Gastroesophageal sphincter (tissue), 4 donors: ENCODE measurements at regions not wholly inside any gene's neighbourhood (a gene's known extent, or its start where the extent isn't known, plus 50 kb on each side); places are given as distances from the start of the nearest gene placed in this dataset.

Experiments used
- ATAC-seq: fragments of 150-250 bp; one replicate; pipeline ENCODE4 v1.9.1; 2016; ENCODE audit warnings: mild to moderate bottlenecking, moderate library complexity
- H3K27ac ChIP-seq, 4 donors: fragments of 200-600 bp; sonication (generic) in 3 of 4; 1 replicate in 3 of 4; 2 replicates in 1 of 4; pipeline ENCODE4 v1.5.1; 2016 to 2019
- H3K27me3 ChIP-seq: fragments of 200-600 bp; sonication (generic); one replicate; pipeline ENCODE4 v1.5.1; 2019
- H3K36me3 ChIP-seq, 2 donors: fragments of 200-600 bp; sonication (generic); one replicate each; pipeline ENCODE4 v1.5.1; 2019; ENCODE audit warnings: control low read depth in 1 of 2
- H3K4me1 ChIP-seq, 3 donors: fragments of 200-600 bp; sonication (generic); 1 replicate in 2 of 3; 2 replicates in 1 of 3; pipeline ENCODE4 v1.5.1; 2016 to 2019; ENCODE audit warnings: control low read depth in 2 of 3
- H3K4me3 ChIP-seq, 2 donors: fragments of 200-600 bp; sonication (generic); one replicate each; pipeline ENCODE4 v1.5.1; 2019; ENCODE audit warnings: mild to moderate bottlenecking in 1 of 2, moderate library complexity in 1 of 2
- H3K9me3 ChIP-seq, 3 donors: fragments of 200-600 bp; sonication (generic); one replicate each; pipeline ENCODE4 v1.5.1; 2017 to 2019; ENCODE audit warnings: control low read depth in 2 of 3
- CTCF ChIP-seq, 4 experiments: fragments of 200-600 bp in 2 of 4; fragments of 450-650 bp in 2 of 4; sonication (generic) in 1 of 4; IDR thresholded peaks; one replicate each; pipeline ENCODE4 v1.5.1; 2017 to 2019; ENCODE audit warnings: antibody characterized with exemption in 4 of 4, mild to moderate bottlenecking in 2 of 4, moderate library complexity in 2 of 4
- EP300 ChIP-seq: sonication (generic); formaldehyde crosslinking; IDR thresholded peaks from one replicate; pipeline ENCODE4 v1.6.1; 2017; ENCODE audit warnings: antibody characterized with exemption, mild to moderate bottlenecking
- POLR2A ChIP-seq, 2 donors: fragments of 450-650 bp; IDR thresholded peaks; one replicate each; pipeline ENCODE4 v1.6.1; 2017; ENCODE audit warnings: antibody characterized with exemption in 2 of 2, mild to moderate bottlenecking in 2 of 2, moderate library complexity in 1 of 2
- POLR2AphosphoS5 ChIP-seq: sonication (generic); formaldehyde crosslinking; IDR thresholded peaks from one replicate; pipeline ENCODE4 v1.6.1; 2017; ENCODE audit warnings: antibody characterized with exemption
- WGBS, 2 donors: methylation state at CpG; one replicate each; pipeline ENCODE4 v1.1.5; 2018; ENCODE audit warnings: low coverage in 1 of 2; 5-methylcytosine and 5-hydroxymethylcytosine counted together

GRCh38 chr6:148143771-148144170 is 198.9 kb upstream of the SASH1 start:
- H3K9me3 ChIP-seq: no peaks in the 10 kb centered on the region
- TF ChIP-seq POLR2A (IDR thresholded peaks at IDR 0.05) (no peak), EP300 (no peak), POLR2AphosphoS5 (no peak)
- H3K36me3 ChIP-seq: no peaks in the 10 kb centered on the region
- H3K4me1 ChIP-seq: no peaks in the 10 kb centered on the region
- H3K4me3 ChIP-seq: no peak overlapping the region
- no peak for ATAC-seq
- H3K27ac ChIP-seq: no peak overlapping the region
- no peaks in the 10 kb centered on the region for H3K27me3 ChIP-seq
- WGBS, 2 donors: 69 to 81% methylated on average over 6 to 7 of the region's 7 CpGs

GRCh38 chr6:148144917-148145521 is 197.6 kb upstream of the SASH1 start:
- H3K4me3 ChIP-seq: no peak overlapping the region
- no peaks in the 10 kb centered on the region for H3K4me1 ChIP-seq
- WGBS, 2 donors: 12 to 39% methylated on average over 5 to 8 of the region's 8 CpGs
- H3K27ac ChIP-seq: no peak overlapping the region
- H3K36me3 ChIP-seq: no peaks in the 10 kb centered on the region
- no peaks in the 10 kb centered on the region for H3K27me3 ChIP-seq
- ATAC-seq: no peak
- TF ChIP-seq EP300 (no peak), POLR2AphosphoS5 (no peak), CTCF (IDR thresholded peaks at IDR 0.05) (peak; percentile 65 to 81 (median 76)), POLR2A (IDR thresholded peaks at IDR 0.05) (no peak)
- H3K9me3 ChIP-seq: no peaks in the 10 kb centered on the region

GRCh38 chr6:148146717-148147462 is 195.7 kb upstream of the SASH1 start:
- ATAC-seq: no peak
- 81 to 85% methylated on average over 9 of the region's 12 CpGs for WGBS, 2 donors
- no peaks in the 10 kb centered on the region for H3K9me3 ChIP-seq

GRCh38 chr6:148147463-148147830 is 195.2 kb upstream of the SASH1 start:
- H3K4me1 ChIP-seq: no peaks in the 10 kb centered on the region
- no peak for ATAC-seq
- no peak for TF ChIP-seq POLR2A (IDR thresholded peaks at IDR 0.05)
- TF ChIP-seq CTCF (IDR thresholded peaks at IDR 0.05): no peak
- no peak for TF ChIP-seq POLR2AphosphoS5
- TF ChIP-seq EP300: no peak
- no peak overlapping the region for H3K27ac ChIP-seq
- H3K4me3 ChIP-seq: no peak overlapping the region
- 59 to 86% methylated on average over 3 of the region's 3 CpGs for WGBS, 2 donors
- no peaks in the 10 kb centered on the region for H3K36me3 ChIP-seq
- H3K27me3 ChIP-seq: no peaks in the 10 kb centered on the region
- H3K9me3 ChIP-seq: no peaks in the 10 kb centered on the region

More at GRCh38 chr6:148146717-148147462, 195.7 kb upstream of the SASH1 start:
- no peaks in the 10 kb centered on the region for H3K27me3 ChIP-seq
- H3K36me3 ChIP-seq: no peaks in the 10 kb centered on the region
- H3K4me3 ChIP-seq: no peak overlapping the region
- TF ChIP-seq EP300 (no peak), CTCF (IDR thresholded peaks at IDR 0.05) (no peak), POLR2A (IDR thresholded peaks at IDR 0.05) (no peak), POLR2AphosphoS5 (no peak)
- no peak overlapping the region for H3K27ac ChIP-seq
- H3K4me1 ChIP-seq: no peaks in the 10 kb centered on the region

- WGBS, 2 donors: 83 to 91% methylated on average over 2 to 6 of the region's 6 CpGs
- no peak overlapping the region for H3K27ac ChIP-seq
- no peak overlapping the region for H3K4me3 ChIP-seq
- no peak for ATAC-seq
- H3K27me3 ChIP-seq: no peaks in the 10 kb centered on the region
- H3K4me1 ChIP-seq: no peaks in the 10 kb centered on the region
- H3K36me3 ChIP-seq: no peaks in the 10 kb centered on the region
- no peak for TF ChIP-seq CTCF (IDR thresholded peaks at IDR 0.05)
- no peak for TF ChIP-seq EP300
- no peak for TF ChIP-seq POLR2AphosphoS5
- TF ChIP-seq POLR2A (IDR thresholded peaks at IDR 0.05): no peak
- H3K9me3 ChIP-seq: no peaks in the 10 kb centered on the region
Observed at GRCh38 chr6:148151896-148152643, 190.6 kb upstream of the SASH1 start.
